Left lung (tissue), 4 donors: ENCODE measurements at regions not wholly inside any gene's neighbourhood (a gene's known extent, or its start where the extent isn't known, plus 50 kb on each side); places are given as distances from the start of the nearest gene placed in this dataset.
"Not testable (repeated sequence)": the region's sequence is repeated elsewhere in the genome, so short reads cannot be mapped to it uniquely, and the experiment has no call there.

Experiments
- ATAC-seq: fragments of 200-7000 bp; cut with Tn5 transposase; one replicate; pipeline ENCODE4 v1.9.1; 2020; ENCODE audit warnings: moderate library complexity
- DNase-seq, 4 donors: peaks; one replicate each; pipeline ENCODE4 v3.0.0-alpha.2; 2013 to 2020
- H3K27ac ChIP-seq, 2 donors: fragments of 200-600 bp; sonication (generic) in 1 of 2; one replicate each; pipeline versions ENCODE4 v1.5.0 to v1.8.0; 2020 to 2021
- H3K27me3 ChIP-seq, 2 donors: fragments of 200-600 bp; sonication (generic) in 1 of 2; one replicate each; pipeline versions ENCODE4 v1.5.0 to v1.8.0; 2020 to 2021
- H3K36me3 ChIP-seq, 2 donors: fragments of 200-600 bp; sonication (generic) in 1 of 2; one replicate each; pipeline versions ENCODE4 v1.5.0 to v1.8.0; 2020 to 2021
- H3K4me1 ChIP-seq, 2 donors: fragments of 200-600 bp; one replicate each; pipeline ENCODE4 v1.8.0; 2021
- H3K4me3 ChIP-seq, 2 donors: fragments of 200-600 bp; sonication (generic) in 1 of 2; one replicate each; pipeline versions ENCODE4 v1.5.0 to v1.8.0; 2020 to 2021; ENCODE audit warnings: mild to moderate bottlenecking in 1 of 2
- H3K9me3 ChIP-seq, 2 donors: fragments of 200-600 bp; sonication (generic) in 1 of 2; one replicate each; pipeline versions ENCODE4 v1.5.0 to v1.8.0; 2020 to 2021
- intact Hi-C, 2 donors: fragments of 100-400 bp; cut with DNase I; formaldehyde crosslinking; loops; one replicate each; pipeline versions ENCODE4 v1.11.2 to v1.14.2; 2022
- TF ChIP-seq, protein P1 (sequence below), 2 donors: fragments of 200-600 bp; sonication (generic) in 1 of 2; IDR thresholded peaks; one replicate each; pipeline versions ENCODE4 v1.5.0 to v1.8.0; 2021; ENCODE audit warnings: antibody characterized with exemption in 2 of 2
- donor health status: DM: no; HTN: yes; CAD: no.
- donor health status: DM: no; HTN: no; CAD: no.

DNA sequence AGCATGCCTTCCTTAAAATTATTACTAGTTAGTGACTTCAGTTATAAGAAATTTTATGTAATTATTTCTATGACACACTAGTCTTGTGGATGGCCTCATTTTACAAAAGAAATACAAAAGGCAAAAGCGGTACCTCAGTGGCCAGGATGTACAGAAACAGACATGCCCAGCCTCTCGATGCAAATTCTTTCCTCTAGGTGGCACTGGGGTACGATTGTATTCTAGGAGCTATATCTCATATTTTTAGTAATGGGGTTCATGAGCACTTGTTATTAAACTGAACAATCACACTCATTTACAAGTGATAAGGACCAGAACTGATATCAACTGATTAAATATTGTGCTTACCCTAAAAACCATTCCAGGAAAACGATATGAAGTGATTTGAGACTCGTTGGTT is 59.8 kb downstream of the SOD2 start:
- no peaks in the 10 kb centered on the region for H3K4me1 ChIP-seq
- DNase-seq (no peak), ATAC-seq (no peak)
- H3K36me3 ChIP-seq = peaks cover 0 to 18% of the 10 kb centered on the region in 2 donors
- peaks cover 0 to 1% of the 10 kb centered on the region in 2 donors for H3K9me3 ChIP-seq
- H3K4me3 ChIP-seq = no peak overlapping the region
- TF ChIP-seq, protein P1, sequence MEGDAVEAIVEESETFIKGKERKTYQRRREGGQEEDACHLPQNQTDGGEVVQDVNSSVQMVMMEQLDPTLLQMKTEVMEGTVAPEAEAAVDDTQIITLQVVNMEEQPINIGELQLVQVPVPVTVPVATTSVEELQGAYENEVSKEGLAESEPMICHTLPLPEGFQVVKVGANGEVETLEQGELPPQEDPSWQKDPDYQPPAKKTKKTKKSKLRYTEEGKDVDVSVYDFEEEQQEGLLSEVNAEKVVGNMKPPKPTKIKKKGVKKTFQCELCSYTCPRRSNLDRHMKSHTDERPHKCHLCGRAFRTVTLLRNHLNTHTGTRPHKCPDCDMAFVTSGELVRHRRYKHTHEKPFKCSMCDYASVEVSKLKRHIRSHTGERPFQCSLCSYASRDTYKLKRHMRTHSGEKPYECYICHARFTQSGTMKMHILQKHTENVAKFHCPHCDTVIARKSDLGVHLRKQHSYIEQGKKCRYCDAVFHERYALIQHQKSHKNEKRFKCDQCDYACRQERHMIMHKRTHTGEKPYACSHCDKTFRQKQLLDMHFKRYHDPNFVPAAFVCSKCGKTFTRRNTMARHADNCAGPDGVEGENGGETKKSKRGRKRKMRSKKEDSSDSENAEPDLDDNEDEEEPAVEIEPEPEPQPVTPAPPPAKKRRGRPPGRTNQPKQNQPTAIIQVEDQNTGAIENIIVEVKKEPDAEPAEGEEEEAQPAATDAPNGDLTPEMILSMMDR (IDR thresholded peaks at IDR 0.05) = no peak
- H3K27ac ChIP-seq = no peak overlapping the region
- no peaks in the 10 kb centered on the region for H3K27me3 ChIP-seq
- intact Hi-C loops = no loop called here

DNA sequence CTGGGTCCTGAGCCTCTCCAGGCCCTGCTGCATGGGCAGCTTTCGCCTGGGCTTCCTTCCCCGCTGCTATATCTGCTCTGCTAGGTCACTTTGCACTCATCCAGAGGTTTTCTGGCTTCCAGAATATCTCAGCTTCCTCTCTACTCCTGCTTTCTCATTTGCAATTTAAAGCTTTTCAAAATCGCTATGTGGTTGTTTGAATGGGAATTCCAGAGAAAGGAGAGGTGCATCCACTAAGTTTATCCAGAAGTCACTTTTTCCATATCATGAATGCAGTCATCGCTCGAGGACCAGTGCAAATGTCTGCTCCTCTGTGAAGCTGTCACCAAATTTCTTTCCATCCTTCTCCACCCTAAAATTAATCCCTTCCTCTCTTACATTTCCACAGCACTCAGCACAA is 61.2 kb downstream of the SOD2 start:
- TF ChIP-seq, protein P1 (IDR thresholded peaks at IDR 0.05) = no peak
- no peak for DNase-seq
- Histone ChIP-seq H3K9me3 (no peaks in the 10 kb centered on the region), H3K27ac (no peak overlapping the region), H3K36me3 (peaks cover 0 to 18% of the 10 kb centered on the region in 2 donors), H3K4me3 (no peak overlapping the region), H3K27me3 (no peaks in the 10 kb centered on the region), H3K4me1 (no peaks in the 10 kb centered on the region)
- intact Hi-C loops = no loop called here
- no peak for ATAC-seq

DNA sequence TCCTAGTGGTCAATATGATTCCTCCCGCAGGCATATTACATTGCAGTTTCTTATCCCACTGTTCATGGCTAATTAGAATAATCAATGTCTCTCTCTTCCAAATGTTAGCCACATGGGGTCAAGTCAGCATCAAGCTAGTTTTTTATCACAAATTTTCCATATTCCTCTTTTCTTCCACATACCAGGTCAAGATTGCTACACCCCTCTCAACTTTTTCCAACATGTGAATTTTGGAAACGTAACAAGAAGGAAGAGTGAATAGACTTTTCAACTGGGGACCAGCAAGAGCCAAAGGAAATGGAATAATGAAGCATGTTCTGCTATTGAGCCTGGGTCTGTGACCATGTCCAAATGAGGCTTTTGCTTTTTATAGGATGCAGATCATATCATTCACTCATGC is 65.1 kb downstream of the SOD2 start:
- H3K9me3 ChIP-seq = no peaks in the 10 kb centered on the region
- H3K4me1 ChIP-seq = no peaks in the 10 kb centered on the region
- no peak overlapping the region for H3K4me3 ChIP-seq
- H3K36me3 ChIP-seq = peaks cover 0 to 14% of the 10 kb centered on the region in 2 donors
- TF ChIP-seq, protein P1 (IDR thresholded peaks at IDR 0.05) = no peak
- intact Hi-C loops = no loop called here
- no peaks in the 10 kb centered on the region for H3K27me3 ChIP-seq
- DNase-seq (no peak), ATAC-seq (no peak)
- no peak overlapping the region for H3K27ac ChIP-seq

DNA sequence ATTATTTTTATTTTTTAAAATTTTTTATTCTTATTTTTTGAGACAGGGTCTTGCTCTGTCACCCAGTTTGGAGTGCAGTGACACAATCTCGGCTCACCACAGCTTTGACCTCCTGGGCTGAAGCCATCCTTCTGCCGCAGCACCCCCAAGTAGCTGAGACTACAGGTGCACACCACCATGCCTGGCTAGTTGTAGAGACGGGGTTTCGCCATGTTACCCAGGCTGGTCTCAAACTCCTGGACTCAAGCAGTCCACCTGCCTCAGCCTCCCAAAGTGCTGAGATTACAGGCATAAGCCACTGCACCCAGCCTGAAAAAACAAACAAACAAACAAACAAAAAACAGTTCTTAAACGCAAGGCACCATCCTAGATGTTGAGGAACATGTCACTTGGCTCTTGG is 66.5 kb downstream of the SOD2 start:
- intact Hi-C loops, DNase-seq, H3K9me3 ChIP-seq: not testable (repeated sequence)

DNA sequence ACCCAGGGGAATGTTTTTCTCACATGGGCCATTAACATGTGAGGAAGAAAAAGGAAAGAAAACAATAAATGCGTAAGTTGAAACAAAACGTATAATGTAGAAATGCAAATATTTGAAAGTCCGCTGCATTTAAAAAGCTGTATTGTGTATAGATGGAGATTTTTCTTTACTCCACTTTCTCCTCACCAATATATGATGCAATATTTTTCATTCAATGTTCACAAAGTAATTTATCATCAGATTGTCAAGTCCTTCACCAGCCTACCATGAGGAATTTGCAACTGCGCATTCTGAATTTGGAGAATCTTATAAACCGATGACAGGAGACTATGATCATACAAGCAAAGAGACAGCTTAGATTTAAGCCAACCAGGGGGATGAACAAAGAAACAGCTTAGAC is 69.9 kb downstream of the SOD2 start:
- intact Hi-C loops = no loop called here

More for the DNA sequence above, 66.5 kb downstream of the SOD2 start:
- H3K4me1 ChIP-seq, H3K27ac ChIP-seq, ATAC-seq, H3K4me3 ChIP-seq, H3K36me3 ChIP-seq, H3K27me3 ChIP-seq: not testable (repeated sequence)

DNA sequence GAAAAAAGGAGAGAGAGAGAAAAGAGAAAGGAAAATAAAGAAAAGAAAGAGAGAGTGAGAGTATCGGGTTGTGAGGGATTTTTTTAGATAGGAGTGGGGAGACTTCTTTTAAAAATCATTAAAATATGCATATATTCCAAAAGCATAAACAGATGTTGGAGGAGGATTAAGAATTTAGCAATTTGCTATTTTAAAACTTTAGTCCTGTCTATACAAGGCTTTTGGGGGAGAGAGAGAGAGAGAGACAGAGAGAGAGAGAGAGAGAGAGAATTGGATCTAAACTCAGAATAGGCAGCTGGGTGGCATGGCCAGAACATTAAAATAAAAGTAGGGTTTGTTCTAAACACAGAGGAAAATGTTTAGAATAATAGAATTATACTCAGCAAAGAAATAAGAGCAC is 72.1 kb downstream of the SOD2 start:
- Histone ChIP-seq H3K36me3 (peaks cover 0 to 9% of the 10 kb centered on the region in 2 donors), H3K4me3 (no peak overlapping the region), H3K27me3 (no peaks in the 10 kb centered on the region), H3K9me3 (peaks cover 0 to 22% of the 10 kb centered on the region in 2 donors), H3K27ac (no peak overlapping the region), H3K4me1 (no peaks in the 10 kb centered on the region)
- TF ChIP-seq, protein P1 (IDR thresholded peaks at IDR 0.05) = no peak
- DNase-seq = no peak
- intact Hi-C loops = no loop called here
- ATAC-seq = no peak

More for the DNA sequence above, 69.9 kb downstream of the SOD2 start:
- H3K9me3 ChIP-seq = peaks cover 0 to 6% of the 10 kb centered on the region in 2 donors
- no peaks in the 10 kb centered on the region for H3K4me1 ChIP-seq
- TF ChIP-seq, protein P1 (IDR thresholded peaks at IDR 0.05) = no peak
- no peak overlapping the region for H3K4me3 ChIP-seq
- no peak overlapping the region for H3K27ac ChIP-seq
- H3K36me3 ChIP-seq = no peaks in the 10 kb centered on the region
- H3K27me3 ChIP-seq = no peaks in the 10 kb centered on the region
- ATAC-seq = no peak
- DNase-seq = no peak
